Large intestine (tissue), 3 donors: ENCODE measurements at regions not wholly inside any gene's neighbourhood (a gene's known extent, or its start where the extent isn't known, plus 50 kb on each side); places are given as distances from the start of the nearest gene placed in this dataset.

Experiments used
- DNase-seq, 2 donors: peaks; one replicate each; pipeline versions ENCODE4 v3.0.0 to v3.0.0-alpha.2; 2013
- H3K27ac ChIP-seq: one replicate; pipeline ENCODE4 v1.5.1; 2013; ENCODE audit warnings: low read length
- H3K27me3 ChIP-seq: 2 replicates; pipeline ENCODE4 v1.6.1; 2013; ENCODE audit warnings: low read length; ENCODE audit not compliant: control insufficient read depth, insufficient read depth
- H3K36me3 ChIP-seq: 2 replicates; pipeline ENCODE4 v1.6.1; 2013; ENCODE audit warnings: low read length; ENCODE audit not compliant: control insufficient read depth, insufficient read depth
- H3K4me1 ChIP-seq: one replicate; pipeline ENCODE4 v1.6.1; 2013; ENCODE audit warnings: low read length; ENCODE audit not compliant: control insufficient read depth, insufficient read depth
- H3K4me3 ChIP-seq: one replicate; pipeline ENCODE4 v1.5.1; 2013; ENCODE audit warnings: low read length
- H3K9me3 ChIP-seq: one replicate; pipeline ENCODE4 v1.6.1; 2013; ENCODE audit warnings: mild to moderate bottlenecking, low read depth, low read length, moderate library complexity; ENCODE audit not compliant: control insufficient read depth
- WGBS: methylation state at CpG from one replicate; pipeline ENCODE4 v1.1.5; 2013; ENCODE audit warnings: low lambda C conversion rate; ENCODE audit not compliant: insufficient coverage; 5-methylcytosine and 5-hydroxymethylcytosine counted together

DNA sequence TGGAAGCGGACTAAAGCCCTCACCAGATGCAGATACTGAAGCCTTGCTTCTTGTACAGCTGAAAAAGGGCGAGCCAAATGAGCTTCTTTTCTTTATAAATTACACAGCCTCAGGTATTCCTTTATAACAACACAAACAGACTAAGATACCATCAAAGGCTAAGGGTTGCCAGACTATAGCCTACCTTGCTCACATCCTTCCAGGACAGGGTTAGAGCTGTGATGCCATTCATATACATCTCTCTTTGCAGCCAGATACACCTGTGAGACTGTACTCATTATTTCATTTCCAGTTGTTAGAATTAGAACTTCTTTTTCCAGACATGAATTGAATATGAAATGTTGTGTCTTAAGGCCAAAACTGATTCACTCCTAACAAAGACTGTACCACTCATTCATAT lies 262.8 kb upstream of the NR2F2 start:
- no peaks in the 10 kb centered on the region for H3K36me3 ChIP-seq
- no peak overlapping the region for H3K27ac ChIP-seq
- H3K4me3 ChIP-seq = no peak overlapping the region
- peaks cover 4% of the 10 kb centered on the region for H3K4me1 ChIP-seq
- H3K27me3 ChIP-seq = no peaks in the 10 kb centered on the region
- no CpG with 5 or more reads among the region's 2 CpGs for WGBS
- no peaks in the 10 kb centered on the region for H3K9me3 ChIP-seq
- DNase-seq = no peak

DNA sequence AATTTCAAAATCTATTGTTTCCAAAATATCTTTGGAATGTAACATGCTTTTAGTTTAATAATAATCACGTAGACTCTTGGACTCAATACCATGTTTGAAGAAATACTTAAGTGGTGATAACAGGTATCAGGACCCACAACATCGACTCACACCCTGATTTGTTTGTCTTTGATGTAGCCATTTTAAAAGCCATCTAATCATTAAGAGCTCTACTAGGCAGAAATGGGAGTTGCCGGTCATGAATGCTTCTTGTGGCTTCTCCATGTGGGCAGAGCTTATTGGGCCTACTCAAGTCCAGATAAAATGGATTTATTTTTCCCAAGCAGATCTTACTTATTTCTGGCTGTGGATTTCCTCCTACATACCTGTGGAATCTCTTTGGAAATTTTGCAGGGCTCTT lies 261.6 kb upstream of the NR2F2 start:
- Histone ChIP-seq H3K36me3 (no peaks in the 10 kb centered on the region), H3K9me3 (no peaks in the 10 kb centered on the region), H3K4me1 (peaks cover 4% of the 10 kb centered on the region), H3K27me3 (no peaks in the 10 kb centered on the region), H3K27ac (no peak overlapping the region), H3K4me3 (no peak overlapping the region)
- DNase-seq = no peak
- no CpG with 5 or more reads among the region's 3 CpGs for WGBS

DNA sequence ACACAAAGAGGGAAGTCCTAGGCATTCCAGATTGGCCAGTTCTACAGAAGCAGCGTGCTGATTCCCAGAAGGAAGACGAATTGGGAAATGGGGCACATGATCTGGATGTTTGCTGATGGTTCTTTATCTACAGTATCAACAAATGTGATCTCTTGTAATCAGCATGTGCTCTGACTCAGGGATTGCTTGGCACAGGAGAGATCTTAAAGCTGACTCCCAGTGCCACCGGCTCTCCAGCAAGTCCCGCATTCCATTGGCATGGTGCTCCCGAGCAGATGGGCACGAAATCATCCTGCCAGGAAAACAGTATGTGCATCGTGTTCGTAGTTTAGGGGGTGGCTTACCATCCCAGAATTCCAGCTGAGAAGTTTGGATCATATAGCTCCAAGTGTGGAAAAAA lies 259.9 kb upstream of the NR2F2 start:
- no peak for DNase-seq
- Histone ChIP-seq H3K27me3 (no peaks in the 10 kb centered on the region), H3K36me3 (no peaks in the 10 kb centered on the region), H3K27ac (no peak overlapping the region), H3K4me3 (no peak overlapping the region), H3K4me1 (peaks cover 2% of the 10 kb centered on the region), H3K9me3 (no peaks in the 10 kb centered on the region)
- WGBS = no CpG with 5 or more reads among the region's 8 CpGs

- no peak overlapping the region for H3K27ac ChIP-seq
- no peak for DNase-seq
- H3K27me3 ChIP-seq = no peaks in the 10 kb centered on the region
- H3K9me3 ChIP-seq = no peaks in the 10 kb centered on the region
- H3K4me3 ChIP-seq = no peak overlapping the region
- H3K36me3 ChIP-seq = no peaks in the 10 kb centered on the region
- no CpG with 5 or more reads among the region's 2 CpGs for WGBS
- H3K4me1 ChIP-seq = peaks cover 2% of the 10 kb centered on the region
Observed at GRCh38 chr15:96072821-96073220, 257.7 kb upstream of the NR2F2 start.

DNA sequence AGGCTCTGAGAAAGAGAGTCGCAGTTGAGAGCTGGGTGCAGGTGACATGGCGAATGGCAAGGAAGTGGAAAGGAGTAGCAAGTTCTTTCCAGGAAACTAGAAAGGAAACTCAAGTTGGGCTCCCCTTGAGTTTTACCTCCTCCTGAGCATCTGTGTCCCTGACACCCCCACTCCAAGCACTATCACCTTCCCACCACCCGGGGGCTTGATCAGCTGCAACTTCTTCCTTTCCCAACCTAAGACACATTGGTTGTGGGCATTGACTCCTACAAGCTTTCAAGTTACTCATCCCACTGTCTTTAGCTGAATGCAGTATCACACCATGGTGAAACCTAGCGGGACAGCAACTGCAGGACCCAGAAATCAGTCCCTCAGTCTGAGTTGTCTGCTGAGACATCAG lies 256.6 kb upstream of the NR2F2 start:
- Histone ChIP-seq H3K4me3 (no peak overlapping the region), H3K9me3 (no peaks in the 10 kb centered on the region), H3K36me3 (no peaks in the 10 kb centered on the region), H3K27me3 (no peaks in the 10 kb centered on the region), H3K4me1 (peaks cover 2% of the 10 kb centered on the region), H3K27ac (no peak overlapping the region)
- no peak for DNase-seq
- WGBS = no CpG with 5 or more reads among the region's 4 CpGs

DNA sequence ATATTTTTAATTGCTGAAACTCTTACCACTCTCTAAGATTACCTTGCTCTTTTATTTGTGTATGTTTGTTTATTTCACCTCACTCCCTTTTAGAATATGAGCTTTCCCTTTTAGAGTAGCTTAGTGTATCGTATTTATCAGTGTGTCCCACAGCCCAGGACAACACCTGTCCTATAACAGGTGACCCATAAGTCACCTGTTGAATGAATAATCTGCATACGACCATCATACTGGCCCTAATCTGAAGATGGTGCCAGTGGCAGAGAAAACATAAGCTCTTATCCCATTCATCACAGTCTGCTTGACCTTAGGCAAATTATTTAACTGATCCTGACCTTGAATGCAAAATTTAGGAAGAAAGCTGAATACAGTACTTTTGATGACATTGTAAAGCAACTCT lies 254.6 kb upstream of the NR2F2 start:
- H3K27me3 ChIP-seq = no peaks in the 10 kb centered on the region
- H3K36me3 ChIP-seq = no peaks in the 10 kb centered on the region
- no CpG with 5 or more reads among the region's 2 CpGs for WGBS
- no peaks in the 10 kb centered on the region for H3K9me3 ChIP-seq
- no peak overlapping the region for H3K27ac ChIP-seq
- no peak overlapping the region for H3K4me3 ChIP-seq
- H3K4me1 ChIP-seq = no peaks in the 10 kb centered on the region
- DNase-seq = no peak

- H3K36me3 ChIP-seq = no peaks in the 10 kb centered on the region
- H3K27me3 ChIP-seq = no peaks in the 10 kb centered on the region
- H3K4me3 ChIP-seq = no peak overlapping the region
- no peak overlapping the region for H3K27ac ChIP-seq
- WGBS = 100% methylated on average over 3 of the region's 6 CpGs
- no peak for DNase-seq
- H3K4me1 ChIP-seq = no peaks in the 10 kb centered on the region
- H3K9me3 ChIP-seq = no peaks in the 10 kb centered on the region
Observed at GRCh38 chr15:96076350-96076749, 254.2 kb upstream of the NR2F2 start.

DNA sequence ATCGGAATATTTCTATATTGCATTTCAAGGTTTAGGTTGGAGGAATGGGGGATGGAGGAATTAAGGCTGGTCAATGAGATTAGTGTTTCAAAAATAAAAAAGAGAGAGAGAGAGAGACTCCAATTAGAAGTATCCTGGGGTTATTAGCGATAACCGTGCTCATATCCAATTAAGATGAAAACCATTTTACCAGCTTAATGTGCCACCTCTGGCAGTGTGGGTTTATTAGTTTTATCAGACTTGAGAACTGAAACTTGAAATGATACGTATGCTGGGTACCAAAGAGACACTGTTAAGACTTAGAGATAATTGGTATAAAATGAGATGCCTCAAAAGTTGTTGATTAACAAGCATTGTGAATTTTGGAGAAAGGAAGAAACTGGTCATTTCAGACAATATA lies 251.5 kb upstream of the NR2F2 start:
- DNase-seq = no peak
- Histone ChIP-seq H3K9me3 (no peaks in the 10 kb centered on the region), H3K4me3 (no peak overlapping the region), H3K27me3 (no peaks in the 10 kb centered on the region), H3K36me3 (no peaks in the 10 kb centered on the region), H3K27ac (no peak overlapping the region), H3K4me1 (no peaks in the 10 kb centered on the region)
- WGBS = 100% methylated on average over 2 of the region's 4 CpGs

GRCh38 chr15:96079882-96080281 lies 250.6 kb upstream of the NR2F2 start:
- Histone ChIP-seq H3K4me1 (no peaks in the 10 kb centered on the region), H3K9me3 (no peaks in the 10 kb centered on the region)
- no CpG with 5 or more reads among the region's 3 CpGs for WGBS

DNA sequence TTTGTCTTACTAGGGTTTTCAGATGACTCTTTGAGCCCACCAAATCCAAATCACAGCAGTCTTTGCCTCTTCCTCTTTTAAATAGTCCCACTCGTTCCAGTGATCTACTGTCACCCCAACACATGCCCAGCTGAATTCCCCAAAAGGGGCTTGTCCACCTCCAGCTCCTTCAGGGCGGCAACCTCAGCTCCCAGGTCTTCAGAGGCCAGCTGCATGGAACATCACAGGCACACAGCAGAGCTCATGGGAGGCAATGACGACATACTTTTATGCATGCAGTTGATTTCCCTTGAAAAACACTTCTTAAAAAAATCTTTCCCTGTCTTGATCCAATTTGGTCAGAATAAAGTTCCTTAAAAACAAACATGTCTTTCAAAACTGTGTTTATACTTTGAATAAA lies 244.3 kb upstream of the NR2F2 start:
- no peaks in the 10 kb centered on the region for H3K9me3 ChIP-seq
- no CpG with 5 or more reads among the region's 3 CpGs for WGBS
- H3K4me3 ChIP-seq = no peak overlapping the region
- DNase-seq = no peak
- no peaks in the 10 kb centered on the region for H3K4me1 ChIP-seq
- H3K27ac ChIP-seq = no peak overlapping the region
- no peaks in the 10 kb centered on the region for H3K36me3 ChIP-seq
- H3K27me3 ChIP-seq = no peaks in the 10 kb centered on the region

More at GRCh38 chr15:96079882-96080281, 250.6 kb upstream of the NR2F2 start:
- no peak overlapping the region for H3K27ac ChIP-seq
- no peaks in the 10 kb centered on the region for H3K27me3 ChIP-seq
- H3K36me3 ChIP-seq = no peaks in the 10 kb centered on the region
- H3K4me3 ChIP-seq = no peak overlapping the region
- DNase-seq = no peak

- H3K4me3 ChIP-seq = no peak overlapping the region
- H3K36me3 ChIP-seq = no peaks in the 10 kb centered on the region
- WGBS = no CpG with 5 or more reads among the region's 2 CpGs
- no peaks in the 10 kb centered on the region for H3K27me3 ChIP-seq
- DNase-seq = no peak
- H3K9me3 ChIP-seq = no peaks in the 10 kb centered on the region
- no peak overlapping the region for H3K27ac ChIP-seq
- no peaks in the 10 kb centered on the region for H3K4me1 ChIP-seq
Observed at GRCh38 chr15:96087180-96087884, 243.2 kb upstream of the NR2F2 start.
